H1 (cell line): ENCODE measurements at regions not wholly inside any gene's neighbourhood (a gene's known extent, or its start where the extent isn't known, plus 50 kb on each side); places are given as distances from the start of the nearest gene placed in this dataset.

Experiments
- CTCF ChIA-PET: fragments of 300-600 bp; sonication (Branson Sonifier 250); formaldehyde crosslinking; loops from one replicate; lab custom pipeline; 2021; ENCODE audit not compliant: partially characterized antibody; lab: Charles Lee
- POLR2A ChIA-PET: fragments of 300-600 bp; sonication (Branson Sonifier 250); formaldehyde crosslinking; loops from one replicate; lab custom pipeline; 2021; ENCODE audit warnings: inconsistent platforms; ENCODE audit not compliant: partially characterized antibody; lab: Charles Lee
- DNase-seq, 2 experiments: peaks; one replicate each; pipeline versions ENCODE4 v3.0.0 to v3.0.0-alpha.2; 2010 to 2022; ENCODE audit warnings: low spot score in 2 of 2, low read depth in 1 of 2, mixed read lengths in 1 of 2
- FAIRE-seq: peaks from 2 replicates; lab custom pipeline; 2011; peaks lifted over from hg19 to GRCh38; lab: Jason Lieb, UNC
- H2AFZ ChIP-seq: 2 replicates; pipeline ENCODE4 v1.8.1; 2012; ENCODE audit warnings: low read length, inconsistent platforms
- H2AK5ac ChIP-seq: 2 replicates; pipeline ENCODE4 v1.6.1; 2013; ENCODE audit warnings: low read depth, low read length
- H2BK120ac ChIP-seq: replicated peaks from 2 replicates; pipeline ENCODE3; 2013; ENCODE audit warnings: low read depth, low read length, inconsistent platforms
- H2BK12ac ChIP-seq: 2 replicates; pipeline ENCODE4 v1.6.1; 2013; ENCODE audit warnings: low read depth, low read length
- H2BK15ac ChIP-seq: 2 replicates; pipeline ENCODE4 v1.6.1; 2013; ENCODE audit warnings: low read length
- H2BK20ac ChIP-seq: 2 replicates; pipeline ENCODE4 v1.6.1; 2013; ENCODE audit warnings: low read length
- H2BK5ac ChIP-seq: 2 replicates; pipeline ENCODE4 v1.6.1; 2013; ENCODE audit warnings: low read depth, low read length
- H3K14ac ChIP-seq: 2 replicates; pipeline ENCODE4 v1.6.1; 2013; ENCODE audit warnings: inconsistent platforms; ENCODE audit not compliant: insufficient read length
- H3K18ac ChIP-seq: 2 replicates; pipeline ENCODE4 v1.6.1; 2013; ENCODE audit warnings: low read length; ENCODE audit errors: extremely low read depth
- H3K23ac ChIP-seq: 2 replicates; pipeline ENCODE4 v1.6.1; 2013; ENCODE audit warnings: inconsistent platforms; ENCODE audit not compliant: insufficient read length
- H3K23me2 ChIP-seq: 2 replicates; pipeline ENCODE4 v1.6.1; 2013; ENCODE audit warnings: low read depth, low read length
- H3K27ac ChIP-seq: 2 replicates; pipeline ENCODE4 v1.6.1; 2011; ENCODE audit warnings: low read depth, low read length, inconsistent platforms
- H3K27me3 ChIP-seq, 4 experiments: replicated peaks in 1 of 4; 1 replicate in 1 of 4; 2 replicates in 3 of 4; pipeline versions ENCODE4 v1.6.1 to v1.8.1; 2011 to 2013; ENCODE audit warnings: low read length in 3 of 4, mild to moderate bottlenecking in 3 of 4, inconsistent platforms in 2 of 4, mixed read lengths in 2 of 4, moderate library complexity in 1 of 4; ENCODE audit not compliant: control insufficient read depth in 3 of 4, insufficient read depth in 3 of 4; ENCODE audit errors: extremely low read depth in 1 of 4
- H3K36me3 ChIP-seq, 4 experiments: 2 replicates each; pipeline versions ENCODE4 v1.6.1 to v1.8.1; 2011 to 2013; ENCODE audit warnings: mild to moderate bottlenecking in 4 of 4, low read length in 3 of 4, moderate library complexity in 2 of 4, control low read depth in 1 of 4, inconsistent platforms in 1 of 4; ENCODE audit not compliant: insufficient read depth in 4 of 4, control insufficient read depth in 2 of 4
- H3K4ac ChIP-seq: replicated peaks from 2 replicates; pipeline ENCODE3; 2013; ENCODE audit warnings: low read length, low read depth, mixed read lengths, inconsistent platforms; ENCODE audit not compliant: insufficient read length
- H3K4me1 ChIP-seq, 4 experiments: replicated peaks in 1 of 4; 1 replicate in 1 of 4; 2 replicates in 3 of 4; pipeline versions ENCODE4 v1.6.1 to v1.8.1; 2011 to 2013; ENCODE audit warnings: low read length in 3 of 4, inconsistent platforms in 2 of 4, mixed read lengths in 1 of 4; ENCODE audit not compliant: insufficient read depth in 4 of 4, control insufficient read depth in 3 of 4
- H3K4me2 ChIP-seq, 2 experiments: 2 replicates each; pipeline versions ENCODE4 v1.6.1 to v1.8.1; 2011 to 2013; ENCODE audit warnings: low read depth in 2 of 2, low read length in 2 of 2, control low read depth in 1 of 2, inconsistent platforms in 1 of 2, mild to moderate bottlenecking in 1 of 2; ENCODE audit not compliant: insufficient read depth in 1 of 2
- H3K4me3 ChIP-seq, 4 experiments: fragments of 200-600, 300-600 bp in 1 of 4; sonication (generic), shearing (Covaris generic), sonication (Bioruptor Twin) in 1 of 4; 2 replicates each; pipeline versions ENCODE4 v1.5.1 to v1.8.1; 2011 to 2016; ENCODE audit warnings: low read length in 4 of 4, low read depth in 3 of 4, control low read depth in 2 of 4, inconsistent platforms in 2 of 4, mild to moderate bottlenecking in 2 of 4, mixed read lengths in 1 of 4, moderate library complexity in 1 of 4; ENCODE audit not compliant: insufficient read depth in 2 of 4; ENCODE audit errors: extremely low read depth in 1 of 4
- H3K56ac ChIP-seq: replicated peaks from 2 replicates; pipeline ENCODE3; 2013; ENCODE audit warnings: low read depth, mild to moderate bottlenecking, mixed read lengths, low read length, inconsistent platforms; ENCODE audit not compliant: insufficient read length
- H3K79me1 ChIP-seq: 2 replicates; pipeline ENCODE4 v1.6.1; 2013; ENCODE audit warnings: low read depth, low read length, control low read depth
- H3K79me2 ChIP-seq, 2 experiments: 2 replicates each; pipeline versions ENCODE4 v1.6.1 to v1.8.1; 2012 to 2013; ENCODE audit warnings: low read length in 2 of 2, mild to moderate bottlenecking in 2 of 2, inconsistent platforms in 1 of 2; ENCODE audit not compliant: insufficient read depth in 2 of 2, control insufficient read depth in 1 of 2
- H3K9ac ChIP-seq, 4 experiments: replicated peaks in 1 of 4; 1 replicate in 1 of 4; 2 replicates in 3 of 4; pipeline versions ENCODE4 v1.6.1 to v1.8.1; 2011 to 2013; ENCODE audit warnings: low read depth in 3 of 4, low read length in 3 of 4, control low read depth in 2 of 4, mild to moderate bottlenecking in 2 of 4, moderate library complexity in 2 of 4, inconsistent platforms in 1 of 4; ENCODE audit errors: extremely low read depth in 1 of 4
- H3K9me3 ChIP-seq, 2 experiments: 2 replicates each; pipeline versions ENCODE4 v1.6.1 to v1.8.1; 2012 to 2013; ENCODE audit warnings: mild to moderate bottlenecking in 2 of 2, moderate library complexity in 2 of 2, control low read depth in 1 of 2, inconsistent platforms in 1 of 2, low read depth in 1 of 2, low read length in 1 of 2, mixed read lengths in 1 of 2; ENCODE audit not compliant: insufficient read depth in 2 of 2
- H4K20me1 ChIP-seq, 2 experiments: replicated peaks in 1 of 2; 2 replicates each; pipeline versions ENCODE3 to v1.8.1; 2011 to 2013; ENCODE audit warnings: inconsistent platforms in 2 of 2, low read length in 2 of 2, mild to moderate bottlenecking in 1 of 2; ENCODE audit not compliant: insufficient read depth in 2 of 2, control insufficient read depth in 1 of 2
- H4K5ac ChIP-seq: 2 replicates; pipeline ENCODE4 v1.6.1; 2013; ENCODE audit warnings: low read length, low read depth, mixed read lengths, inconsistent platforms; ENCODE audit not compliant: insufficient read length
- H4K8ac ChIP-seq: 2 replicates; pipeline ENCODE4 v1.8.0; 2013; ENCODE audit warnings: mild to moderate bottlenecking, moderate library complexity, low read length, inconsistent platforms; ENCODE audit not compliant: insufficient read depth; ENCODE audit errors: extremely low read depth
- H4K91ac ChIP-seq: replicated peaks from 2 replicates; pipeline ENCODE3; 2013; ENCODE audit warnings: low read length, mixed read lengths, inconsistent platforms; ENCODE audit not compliant: insufficient read length
- BACH1 ChIP-seq: IDR thresholded peaks from 2 replicates; pipeline ENCODE4 v1.6.1; 2012; ENCODE audit warnings: low read length, improper control_type of control experiment
- BRCA1 ChIP-seq: IDR thresholded peaks from 2 replicates; pipeline ENCODE4 v1.6.1; 2012; ENCODE audit warnings: low read depth, low read length, improper control_type of control experiment
- CBX8 ChIP-seq: fragments of 300-800, 300-1000 bp; sonication (generic); IDR thresholded peaks from 2 replicates; pipeline ENCODE4 v1.7.1; 2016; ENCODE audit warnings: low read depth, low read length, borderline replicate concordance
- CHD1 ChIP-seq: IDR thresholded peaks from 2 replicates; pipeline ENCODE4 v1.6.1; 2012; ENCODE audit warnings: low read depth, low read length, improper control_type of control experiment
- CTBP2 ChIP-seq: IDR thresholded peaks from 2 replicates; pipeline ENCODE4 v1.7.0; 2011; ENCODE audit warnings: borderline replicate concordance, mild to moderate bottlenecking, moderate library complexity, mixed read lengths, low read length; ENCODE audit not compliant: insufficient read depth, insufficient read length
- FOSL1 ChIP-seq: IDR thresholded peaks from 2 replicates; pipeline ENCODE4 v1.6.1; 2011; ENCODE audit warnings: mild to moderate bottlenecking, low read depth, low read length, moderate library complexity; ENCODE audit not compliant: insufficient read depth
- KDM1A ChIP-seq: fragments of 200-600, 300-600 bp; sonication (generic); IDR thresholded peaks from 2 replicates; pipeline ENCODE4 v1.7.1; 2016; ENCODE audit warnings: mild to moderate bottlenecking, low read length, borderline replicate concordance
- RFX5 ChIP-seq: IDR thresholded peaks from 2 replicates; pipeline ENCODE4 v1.6.1; 2011; ENCODE audit warnings: low read depth, low read length, improper control_type of control experiment, borderline replicate concordance
- SP4 ChIP-seq: IDR thresholded peaks from 2 replicates; pipeline ENCODE4 v1.6.1; 2012; ENCODE audit warnings: low read length, inconsistent platforms
- YY1 ChIP-seq: IDR thresholded peaks from 2 replicates; pipeline ENCODE4 v1.6.1; 2011; ENCODE audit warnings: low read depth, mild to moderate bottlenecking, low read length
- ZNF274 ChIP-seq: IDR thresholded peaks from 2 replicates; pipeline ENCODE4 v1.7.0; 2012; ENCODE audit warnings: low read length, borderline replicate concordance; ENCODE audit errors: extremely low read depth
- WGBS, 2 experiments: shearing (Covaris generic) in 1 of 2; methylation state at CpG; one replicate each; pipeline versions ENCODE4 v1.1.6 to v1.1.7; 2013 to 2015; ENCODE audit warnings: low lambda C conversion rate in 2 of 2, mixed read lengths in 2 of 2, inconsistent platforms in 1 of 2, low coverage in 1 of 2, missing lambda C conversion rate in 1 of 2; ENCODE audit not compliant: insufficient replicate concordance in 2 of 2, insufficient coverage in 1 of 2, insufficient read length in 1 of 2; ENCODE audit errors: extremely low coverage in 1 of 2, missing lambda C conversion rate in 1 of 2; 5-methylcytosine and 5-hydroxymethylcytosine counted together
- TF ChIP-seq, protein P1 (sequence below): IDR thresholded peaks from 2 replicates; pipeline ENCODE4 v1.6.1; 2012; ENCODE audit warnings: low read length, inconsistent platforms
- TF ChIP-seq, protein P2 (sequence below): IDR thresholded peaks from 2 replicates; pipeline ENCODE4 v1.6.1; 2012; ENCODE audit warnings: inconsistent platforms

GRCh38 chr2:82283075-82283474, 1978.5 kb upstream of the LRRTM1 start:
- H2BK12ac ChIP-seq: no peak overlapping the region
- CTCF ChIA-PET: interaction anchor here (0.7 to 1.1 kb wide), 2 partner anchors 14 to 16 kb away, joined by 3 to 4 read pairs; no protein-coding TSS in a partner anchor
- POLR2A ChIA-PET: no interaction called here
- no peak overlapping the region for H2AFZ ChIP-seq
- no peak overlapping the region for H3K27ac ChIP-seq
- no peaks in the 10 kb centered on the region for H3K27me3 ChIP-seq
- no peaks in the 10 kb centered on the region for H3K79me2 ChIP-seq
- H4K8ac ChIP-seq: no peak overlapping the region
- no peak overlapping the region for H3K4ac ChIP-seq
- H4K20me1 ChIP-seq: no peaks in the 10 kb centered on the region
- no peaks in the 10 kb centered on the region for H3K23me2 ChIP-seq
- H3K4me1 ChIP-seq: peaks cover 0 to 3% (median 1%) of the 10 kb centered on the region in 4 experiments; a peak in 3 of 7 replicates
- no peak overlapping the region for H3K56ac ChIP-seq
- no peak overlapping the region for H2BK120ac ChIP-seq
- 93% methylated on average over 2 of the region's 2 CpGs; no CpG with 5 or more reads in 1 of the 2 experiments for WGBS, 2 experiments
- H3K79me1 ChIP-seq: no peaks in the 10 kb centered on the region
- H3K14ac ChIP-seq: no peak overlapping the region
- H3K4me3 ChIP-seq: no peak overlapping the region
- no peaks in the 10 kb centered on the region for H3K36me3 ChIP-seq
- no peak overlapping the region for H3K23ac ChIP-seq
- H2BK5ac ChIP-seq: no peak overlapping the region
- H2AK5ac ChIP-seq: no peak overlapping the region
- H4K91ac ChIP-seq: no peak overlapping the region
- no peak overlapping the region for H2BK20ac ChIP-seq
- H2BK15ac ChIP-seq: no peak overlapping the region
- no peak overlapping the region for H4K5ac ChIP-seq
- no peak overlapping the region for H3K18ac ChIP-seq
- DNase-seq (no peak), FAIRE-seq (no peak)
- no peak overlapping the region for H3K9ac ChIP-seq
- H3K9me3 ChIP-seq: no peaks in the 10 kb centered on the region
- no peak overlapping the region for H3K4me2 ChIP-seq
- TF ChIP-seq KDM1A (no peak), BRCA1 (no peak), ZNF274 (no peak), RFX5 (no peak), YY1 (no peak), FOSL1 (no peak), BACH1 (no peak), CBX8 (no peak), CHD1 (no peak), SP4 (no peak), CTBP2 (no peak)
- TF ChIP-seq, protein P1, sequence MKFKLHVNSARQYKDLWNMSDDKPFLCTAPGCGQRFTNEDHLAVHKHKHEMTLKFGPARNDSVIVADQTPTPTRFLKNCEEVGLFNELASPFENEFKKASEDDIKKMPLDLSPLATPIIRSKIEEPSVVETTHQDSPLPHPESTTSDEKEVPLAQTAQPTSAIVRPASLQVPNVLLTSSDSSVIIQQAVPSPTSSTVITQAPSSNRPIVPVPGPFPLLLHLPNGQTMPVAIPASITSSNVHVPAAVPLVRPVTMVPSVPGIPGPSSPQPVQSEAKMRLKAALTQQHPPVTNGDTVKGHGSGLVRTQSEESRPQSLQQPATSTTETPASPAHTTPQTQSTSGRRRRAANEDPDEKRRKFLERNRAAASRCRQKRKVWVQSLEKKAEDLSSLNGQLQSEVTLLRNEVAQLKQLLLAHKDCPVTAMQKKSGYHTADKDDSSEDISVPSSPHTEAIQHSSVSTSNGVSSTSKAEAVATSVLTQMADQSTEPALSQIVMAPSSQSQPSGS: no peak
- TF ChIP-seq, protein P2, sequence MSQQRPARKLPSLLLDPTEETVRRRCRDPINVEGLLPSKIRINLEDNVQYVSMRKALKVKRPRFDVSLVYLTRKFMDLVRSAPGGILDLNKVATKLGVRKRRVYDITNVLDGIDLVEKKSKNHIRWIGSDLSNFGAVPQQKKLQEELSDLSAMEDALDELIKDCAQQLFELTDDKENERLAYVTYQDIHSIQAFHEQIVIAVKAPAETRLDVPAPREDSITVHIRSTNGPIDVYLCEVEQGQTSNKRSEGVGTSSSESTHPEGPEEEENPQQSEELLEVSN: no peak
